GM21360 (cell line): ENCODE measurements at regions not wholly inside any gene's neighbourhood (a gene's known extent, or its start where the extent isn't known, plus 50 kb on each side); places are given as distances from the start of the nearest gene placed in this dataset.
"Not testable (repeated sequence)": the region's sequence is repeated elsewhere in the genome, so short reads cannot be mapped to it uniquely, and the experiment has no call there.

Source experiments
- ATAC-seq: cut with Tn5 transposase; IDR thresholded peaks from one replicate; pipeline ENCODE4 v1.9.1; 2021; ENCODE audit warnings: mild to moderate bottlenecking, moderate library complexity; ENCODE audit not compliant: unreplicated experiment

DNA sequence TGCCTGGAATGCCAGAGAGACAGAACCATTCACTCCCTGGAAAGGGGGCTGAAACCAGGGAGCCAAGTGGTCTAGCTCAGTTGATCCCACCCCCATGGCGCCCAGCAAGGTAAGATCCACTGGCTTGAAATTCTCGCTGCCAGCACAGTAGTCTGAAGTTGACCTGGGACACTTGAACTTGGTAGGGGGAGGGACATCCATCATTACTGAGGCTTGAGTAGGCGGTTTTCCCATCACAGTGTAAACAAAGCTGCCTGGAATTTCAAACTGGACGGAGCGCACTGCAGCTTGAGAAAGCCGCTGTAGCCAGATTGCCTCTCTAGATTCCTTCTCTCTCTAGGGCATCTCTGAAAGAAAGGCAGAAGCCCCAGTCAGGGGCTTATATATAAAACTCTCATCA is 310.7 kb upstream of the DPPA4 start:
- ATAC-seq, result no peak

DNA sequence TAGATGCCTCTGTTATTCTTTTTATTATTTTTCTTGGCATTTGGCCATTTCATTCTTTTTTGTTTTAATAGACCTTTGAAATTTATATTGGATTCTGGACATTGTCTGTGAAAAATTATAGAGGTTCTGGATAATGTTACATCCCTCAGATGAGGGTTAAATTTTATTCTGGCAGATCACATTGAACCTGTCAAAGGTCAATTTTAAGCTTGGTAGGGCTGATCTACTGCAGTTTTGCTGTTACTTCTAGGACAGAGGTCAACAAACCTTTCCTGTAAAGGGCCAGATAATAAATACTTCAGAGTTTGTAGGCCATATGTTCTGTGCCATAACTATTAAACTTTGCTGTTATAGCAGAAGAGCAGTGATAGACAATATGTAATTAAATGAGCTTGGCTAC is 318.9 kb upstream of the DPPA4 start:
- ATAC-seq, result no peak

DNA sequence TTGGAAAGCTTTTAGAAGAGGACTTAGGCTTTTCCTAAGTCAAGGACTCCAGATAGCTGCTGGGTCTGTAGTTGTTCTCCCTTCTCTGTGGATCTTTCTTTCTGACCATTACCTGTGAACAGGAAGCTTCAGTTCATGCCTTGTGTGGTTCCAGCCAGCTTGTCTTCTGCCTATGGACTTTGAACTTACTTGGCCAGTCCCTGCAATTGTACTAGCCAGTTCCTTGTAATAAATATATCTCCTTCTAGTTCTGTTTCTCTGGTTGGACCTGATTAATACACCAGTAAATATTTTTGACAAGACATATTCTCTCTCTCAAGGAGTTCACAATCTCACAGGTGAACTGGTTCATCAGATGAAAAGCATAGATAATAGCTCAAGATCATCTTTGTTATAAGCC is 341.3 kb upstream of the DPPA4 start:
- no peak for ATAC-seq

DNA sequence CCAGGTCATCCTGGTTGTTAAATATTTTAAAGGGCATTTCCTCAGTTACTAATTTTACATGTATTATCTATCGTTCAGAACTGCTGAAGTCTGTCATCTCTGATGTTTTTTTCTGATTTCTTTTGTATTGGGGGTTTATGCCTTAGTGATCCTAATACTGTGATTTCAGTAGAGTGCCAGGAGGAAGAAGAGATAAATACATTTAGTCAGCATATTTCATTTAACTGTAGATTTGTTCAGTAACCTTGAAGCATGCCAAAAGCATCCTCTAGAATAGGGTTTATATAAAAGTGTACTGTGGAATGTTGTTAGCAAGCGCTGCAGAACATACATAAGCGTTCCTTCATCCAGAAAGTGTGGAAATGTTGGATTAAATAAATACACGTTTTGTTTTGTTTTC is 342.3 kb upstream of the DPPA4 start:
- no peak for ATAC-seq

DNA sequence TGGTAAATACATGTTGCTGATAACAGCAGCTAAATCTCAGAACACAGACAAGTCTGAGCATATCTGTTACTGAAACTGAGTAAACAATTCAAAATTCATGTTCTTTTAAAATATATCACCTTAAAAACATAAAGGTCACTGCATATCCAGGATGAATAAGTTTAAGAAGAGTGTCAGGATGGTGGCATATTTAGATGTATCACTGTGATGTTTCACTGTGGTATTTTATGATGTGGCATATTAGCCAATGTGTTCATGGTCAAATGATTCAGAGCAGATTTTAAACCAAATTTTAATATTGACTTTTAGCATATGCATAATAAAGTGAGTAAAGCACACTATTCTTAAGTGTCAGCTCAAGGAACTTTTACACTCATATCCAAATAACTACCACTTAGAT is 346.4 kb upstream of the DPPA4 start:
- no peak for ATAC-seq

DNA sequence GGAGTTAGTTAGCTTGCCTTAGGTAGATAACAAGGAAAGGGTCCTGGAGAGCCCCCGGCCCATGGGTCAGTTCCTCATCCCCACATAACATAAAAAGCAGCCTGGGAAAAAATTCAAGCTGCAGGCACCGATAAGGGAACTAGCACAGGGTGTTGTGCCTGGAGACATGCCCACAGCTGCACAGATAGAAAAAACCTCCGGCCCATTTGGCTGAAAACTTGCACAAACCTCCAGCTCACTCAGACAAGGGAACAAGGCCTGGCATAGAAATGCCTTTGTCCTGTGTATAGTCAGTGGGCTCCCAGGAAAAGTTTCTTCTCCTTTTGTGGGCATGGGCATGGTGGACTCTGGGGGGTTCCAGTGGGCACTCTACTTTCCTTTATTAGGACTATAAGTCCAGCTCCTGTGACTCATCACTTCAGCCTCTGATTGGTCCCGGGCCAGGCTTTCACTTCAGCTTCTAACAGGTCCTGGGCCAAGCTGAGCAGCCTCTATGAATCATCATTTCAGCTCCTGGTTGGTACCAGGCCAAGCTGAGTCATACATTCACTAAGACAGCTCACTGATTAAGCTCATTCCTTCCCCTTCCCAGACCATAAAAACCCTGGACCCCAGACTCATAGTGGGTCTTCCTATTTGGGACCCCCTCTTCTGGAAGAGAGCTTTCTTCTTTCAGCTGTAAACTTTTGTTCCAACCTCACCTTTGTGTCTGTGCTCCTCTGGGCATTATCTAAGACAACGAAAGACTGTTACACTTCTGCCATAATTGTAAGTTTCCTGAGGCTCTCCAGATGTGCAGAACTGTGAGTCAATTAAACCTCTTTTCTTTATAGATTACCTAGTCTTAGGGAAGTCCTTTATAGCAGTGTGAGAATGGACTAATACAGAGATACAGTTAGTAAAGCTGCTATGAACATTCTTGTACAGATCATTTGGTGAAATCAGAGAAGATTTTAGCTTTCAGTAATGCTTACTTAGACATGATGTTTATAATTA is 348.0 kb upstream of the DPPA4 start:
- no peak for ATAC-seq

DNA sequence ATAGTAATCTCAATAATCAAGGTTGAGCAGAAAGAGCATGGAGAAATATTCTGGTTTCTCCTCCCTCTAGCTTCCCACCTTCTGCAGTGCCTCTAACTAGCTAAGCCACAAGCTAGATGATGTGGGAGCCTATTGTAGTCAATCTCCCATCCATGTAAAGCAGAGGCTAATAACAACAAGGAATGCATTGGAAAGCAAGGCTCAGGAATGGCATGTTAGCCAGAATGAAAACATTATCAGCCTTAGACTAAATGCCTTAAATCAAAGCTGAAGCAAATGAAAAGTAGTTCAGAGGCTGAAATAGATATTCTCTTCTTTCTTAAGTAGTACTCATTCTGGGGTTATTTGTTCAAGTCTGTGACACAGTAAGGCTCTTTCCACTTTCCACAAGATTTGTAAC is 350.3 kb upstream of the DPPA4 start:
- ATAC-seq, result no peak

DNA sequence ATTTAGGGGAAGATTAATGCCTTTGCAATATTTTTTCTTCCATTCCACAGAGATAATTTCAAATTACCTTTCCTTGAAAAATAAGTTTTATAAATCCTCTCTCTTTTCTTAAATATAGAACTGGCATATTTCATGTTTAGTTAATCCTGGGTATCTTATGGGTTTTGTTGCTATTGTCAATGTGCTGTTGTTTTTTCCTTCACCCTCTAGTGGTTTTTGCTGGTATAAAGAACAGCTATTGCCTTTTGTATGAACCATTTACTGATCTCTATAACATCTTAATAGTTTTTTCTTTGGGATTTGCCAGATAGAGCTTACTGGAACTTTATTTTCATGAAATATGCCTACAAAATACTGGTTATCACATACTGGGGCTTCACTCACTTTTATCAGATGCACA is 359.6 kb upstream of the DPPA4 start:
- ATAC-seq, result no peak

DNA sequence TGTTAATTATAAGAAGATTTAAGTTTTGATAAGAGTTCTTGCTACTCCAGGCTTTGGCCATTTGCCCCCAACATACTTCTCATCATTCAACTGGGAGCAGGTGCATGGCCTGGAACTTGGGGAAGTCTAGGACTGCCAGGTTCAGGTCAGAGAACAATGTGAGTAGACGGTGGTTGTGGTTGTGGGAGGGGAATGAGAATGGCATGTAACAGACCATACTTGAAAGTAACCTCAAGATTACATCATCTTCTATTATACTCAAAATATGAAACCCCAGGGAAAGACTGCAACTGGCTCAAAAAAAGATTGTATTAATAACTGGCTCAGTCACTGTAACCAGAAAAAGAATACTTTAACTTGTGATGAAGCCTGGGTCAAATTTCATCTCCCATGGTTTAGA is 364.9 kb upstream of the DPPA4 start:
- ATAC-seq, result peak; percentile 87

DNA sequence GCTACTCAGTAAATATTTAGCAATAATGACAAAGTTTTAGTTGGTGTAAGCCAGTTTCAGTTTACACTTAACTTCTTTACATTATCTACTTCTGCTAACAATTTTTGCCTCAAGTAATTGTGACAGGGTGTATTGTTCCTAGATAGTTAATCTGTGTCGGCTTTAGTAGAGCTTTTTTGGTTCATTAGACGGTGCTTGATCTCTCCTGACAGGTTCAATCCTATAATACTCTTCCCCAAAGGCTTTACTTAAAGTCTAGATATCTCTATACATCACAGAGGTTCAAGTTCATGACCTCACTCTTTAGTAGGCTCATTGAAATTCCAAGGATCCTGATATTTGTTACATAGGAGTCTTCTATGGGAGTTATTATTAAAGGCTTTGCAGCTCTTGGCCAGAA is 365.6 kb upstream of the DPPA4 start:
- ATAC-seq, result no peak

DNA sequence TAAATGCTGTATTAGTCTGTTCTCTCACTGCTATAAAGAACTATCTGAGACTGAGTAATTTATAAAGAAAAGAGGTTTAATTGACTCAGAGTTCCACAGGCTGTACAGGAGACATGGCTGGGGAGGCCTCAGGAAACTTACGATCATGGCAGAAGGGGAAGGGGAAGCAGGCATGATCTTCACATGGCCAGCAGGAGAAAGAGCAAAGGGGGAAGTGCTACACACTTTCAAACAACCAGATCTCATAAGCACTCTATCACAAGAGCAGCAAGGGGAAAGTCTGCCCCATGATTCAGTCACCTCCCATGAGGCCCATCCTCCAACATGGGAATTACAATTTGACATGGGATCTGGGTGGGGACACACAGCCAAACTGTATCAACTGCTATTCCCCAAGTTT is 367.8 kb upstream of the DPPA4 start:
- ATAC-seq, result not testable (repeated sequence)

DNA sequence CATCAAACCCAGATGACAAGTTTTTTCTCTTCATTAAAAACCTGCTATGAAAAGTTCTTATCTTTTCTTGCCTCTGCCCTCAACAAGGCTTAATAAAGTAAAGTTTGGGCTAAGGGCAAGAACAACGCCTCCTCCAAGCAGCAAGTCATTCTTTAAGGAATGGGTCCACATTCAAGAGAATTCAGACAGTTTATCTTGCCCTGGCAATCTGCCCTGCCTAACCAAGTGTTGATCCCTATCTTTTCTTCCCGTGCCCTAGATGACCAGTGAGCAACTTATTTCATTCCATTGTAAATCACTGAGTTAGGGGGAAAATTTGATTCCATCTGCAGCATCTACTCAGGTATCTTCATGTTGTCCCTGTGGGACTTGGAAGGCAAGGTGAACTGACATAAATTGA is 370.3 kb upstream of the DPPA4 start:
- ATAC-seq, result no peak

DNA sequence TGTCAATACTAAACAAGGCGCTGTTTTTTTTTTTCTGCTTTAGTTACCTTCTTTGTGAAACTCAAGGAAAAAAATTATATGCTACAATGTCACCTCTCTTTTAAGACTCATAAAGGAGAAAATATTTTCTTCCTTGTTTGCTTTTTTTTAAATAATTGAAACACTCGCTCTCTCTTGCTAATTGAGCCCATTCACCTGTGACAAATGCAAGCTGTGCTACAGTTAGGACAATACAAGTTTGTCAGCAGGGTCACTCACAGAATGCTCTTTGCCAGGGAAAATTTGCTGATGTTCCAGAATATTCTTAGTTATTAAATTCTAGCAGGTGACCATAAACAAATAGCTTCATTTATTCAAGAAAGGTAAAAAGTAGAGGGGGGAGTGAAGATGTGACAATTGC is 375.9 kb upstream of the DPPA4 start:
- no peak for ATAC-seq

DNA sequence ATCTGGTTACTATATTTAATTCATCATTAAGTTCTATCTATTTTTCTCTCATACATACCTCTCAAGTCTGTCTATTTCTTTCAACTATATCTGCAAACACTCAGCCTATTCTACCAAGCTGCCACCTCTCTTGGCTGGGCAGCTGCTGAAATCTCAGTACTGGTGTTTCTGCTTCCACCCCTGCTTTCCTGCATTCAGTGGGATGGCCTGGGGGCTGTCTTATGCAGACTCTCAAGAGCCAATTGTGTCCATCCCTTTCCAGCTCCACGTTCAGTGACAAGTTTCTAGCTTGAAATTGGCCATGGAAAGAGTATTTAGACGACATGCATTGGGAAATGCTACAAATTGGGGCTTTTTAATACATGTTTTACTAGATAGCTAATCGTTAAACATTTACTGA is 378.4 kb upstream of the DPPA4 start:
- no peak for ATAC-seq

DNA sequence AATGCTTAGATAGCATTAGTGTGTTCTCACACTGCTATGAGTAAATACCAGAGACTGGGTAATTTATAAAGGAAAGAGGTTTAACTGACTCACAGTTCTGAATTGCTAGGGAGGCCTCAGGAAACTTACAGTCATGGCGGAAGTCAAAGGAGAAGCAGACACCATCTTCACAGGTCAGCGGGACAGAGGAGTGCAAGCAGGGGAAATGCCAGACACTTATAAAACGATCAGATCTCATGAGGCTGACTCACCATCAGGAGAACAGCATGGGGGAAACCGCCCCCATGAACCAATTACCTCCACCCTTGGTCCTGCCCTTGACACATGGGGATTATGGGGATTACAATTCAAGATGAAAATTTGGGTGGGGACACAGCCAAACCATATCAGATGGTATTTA is 381.5 kb upstream of the DPPA4 start:
- no peak for ATAC-seq

DNA sequence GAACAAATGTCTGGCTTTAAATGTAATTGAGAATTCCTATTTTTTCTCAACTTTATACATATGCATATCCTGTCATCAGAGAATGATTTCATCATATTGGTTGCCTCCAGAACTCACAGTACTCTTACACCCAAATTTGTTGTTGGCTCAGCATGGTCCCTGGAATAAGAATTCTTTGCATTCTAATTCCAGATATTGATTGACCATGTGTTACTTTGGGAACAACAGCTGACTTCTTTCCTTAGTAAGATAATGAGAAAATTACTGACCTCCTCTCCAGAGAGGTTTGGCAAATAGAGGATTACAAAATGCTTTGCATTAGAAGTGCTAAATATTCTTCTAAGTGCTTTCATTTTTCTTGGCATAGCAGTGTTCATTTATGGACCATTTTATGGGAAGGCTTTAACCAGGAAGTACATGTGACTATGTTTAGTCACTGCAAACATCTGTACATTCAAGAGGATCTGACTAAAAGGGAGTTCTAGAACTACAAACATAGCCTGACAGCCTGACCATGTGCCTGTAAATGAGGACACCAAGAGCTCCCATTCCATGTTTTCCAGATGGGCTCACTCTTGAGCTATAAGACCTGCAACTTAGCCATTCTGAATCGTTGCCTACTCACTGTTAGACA is 391.6 kb upstream of the DPPA4 start:
- ATAC-seq, result no peak

DNA sequence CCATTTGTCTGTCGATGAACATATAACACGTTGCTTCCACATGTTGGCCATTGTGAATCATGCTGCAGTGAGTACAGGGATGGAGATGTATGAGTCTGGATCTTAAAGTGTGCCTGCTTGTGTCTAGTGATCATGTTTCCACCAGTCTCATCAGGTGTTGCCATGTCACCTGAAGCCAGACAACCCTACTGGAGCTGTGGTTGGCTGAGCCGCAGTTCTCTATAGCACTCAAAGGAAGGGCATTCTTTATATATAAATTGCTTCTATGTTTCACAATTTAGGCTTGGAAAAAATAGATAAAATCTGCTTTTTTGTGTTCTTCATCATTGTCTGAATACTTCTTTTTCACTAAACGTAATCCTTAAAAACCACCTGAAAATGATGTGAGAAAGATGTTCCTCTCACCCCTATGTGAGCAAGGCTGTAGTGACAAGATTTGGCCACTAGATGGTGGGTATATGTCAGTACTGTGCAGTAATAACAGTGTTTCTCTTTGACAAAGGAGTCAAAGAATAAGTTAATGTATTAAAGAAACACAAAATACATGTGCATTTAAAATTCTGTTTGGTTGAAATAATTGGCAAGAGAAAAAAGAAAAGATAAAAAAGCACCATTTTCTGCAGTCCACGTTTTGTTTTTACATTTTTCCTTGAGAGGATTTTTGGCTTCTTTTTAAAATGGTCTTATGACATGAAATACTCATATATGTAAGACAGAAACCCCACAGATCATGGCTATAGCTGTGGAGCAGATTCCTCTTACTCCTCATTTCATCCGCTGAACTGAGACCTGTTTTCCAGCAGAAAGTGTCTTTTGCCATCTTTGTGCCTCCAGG is 394.5 kb upstream of the DPPA4 start:
- no peak for ATAC-seq

DNA sequence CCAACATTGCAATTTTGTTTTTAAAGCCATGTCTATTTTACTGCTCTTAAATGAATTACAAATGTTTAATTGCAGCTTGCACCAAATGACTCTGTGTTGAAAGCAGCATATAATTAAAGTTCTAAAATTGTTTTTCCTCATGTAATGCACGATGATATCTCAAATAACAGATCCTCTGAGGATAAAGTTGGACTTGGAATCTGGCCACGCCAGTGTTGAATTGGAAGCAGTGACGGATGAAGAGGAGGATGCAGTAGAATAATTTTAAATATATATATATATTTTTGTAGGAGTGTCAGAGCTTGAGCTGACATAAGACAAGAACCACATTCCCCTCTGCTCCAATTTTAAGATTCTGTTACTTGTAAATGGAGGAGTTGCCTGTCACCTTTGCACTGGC is 406.6 kb upstream of the DPPA4 start:
- no peak for ATAC-seq

DNA sequence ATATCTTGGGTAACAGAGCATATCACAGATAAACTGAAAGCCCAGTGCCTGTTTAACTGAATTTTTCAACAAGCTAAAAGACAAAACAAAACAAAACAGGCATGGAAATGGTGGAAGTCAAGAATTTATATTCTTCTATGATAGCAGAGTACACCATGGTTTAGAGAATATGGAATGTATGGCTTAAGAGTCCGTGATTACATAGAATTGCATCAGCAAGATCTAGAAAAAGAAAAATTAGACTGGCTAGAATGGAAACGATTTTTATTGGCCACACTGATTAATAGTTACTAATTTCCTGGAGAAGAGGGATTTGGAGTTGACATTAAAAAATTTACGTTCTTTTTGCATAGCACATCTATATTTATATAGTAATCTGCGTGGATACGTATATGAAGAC is 435.2 kb upstream of the DPPA4 start:
- no peak for ATAC-seq

DNA sequence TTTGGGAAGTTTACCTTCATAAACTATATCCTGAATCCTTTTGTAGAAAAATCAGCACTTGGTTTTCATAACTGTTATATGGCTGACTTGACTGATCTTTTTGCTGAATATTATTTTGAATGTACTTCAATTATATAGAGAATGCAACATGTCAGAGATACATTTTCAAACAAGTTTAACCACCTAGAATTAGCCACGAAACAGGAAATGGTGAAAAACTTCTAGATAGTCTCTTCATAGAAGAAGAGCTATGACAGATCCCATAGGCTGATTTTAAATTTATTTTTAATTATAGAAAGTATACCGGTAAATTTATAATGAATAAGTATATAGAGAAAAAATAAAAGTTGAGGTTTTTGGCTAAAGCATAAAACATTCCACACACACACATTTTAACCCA is 436.8 kb upstream of the DPPA4 start:
- ATAC-seq, result no peak

DNA sequence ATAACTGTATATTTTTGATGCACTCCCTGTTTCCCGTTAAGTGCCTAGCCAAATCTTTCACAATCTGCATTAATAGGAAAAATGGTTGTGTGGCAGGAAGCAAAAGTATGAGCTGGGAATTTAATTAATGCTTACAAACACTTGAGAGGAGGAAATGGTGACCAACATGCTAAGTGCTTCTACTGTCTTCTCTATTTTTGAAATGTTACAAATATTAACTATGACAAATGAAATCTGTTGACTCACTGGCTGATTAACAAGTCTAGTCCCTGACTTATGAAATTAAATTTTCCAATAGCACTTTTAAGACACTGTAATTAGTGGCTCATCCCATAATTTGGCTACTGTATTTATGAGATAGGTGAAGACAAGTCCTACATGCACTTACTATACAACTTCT is 446.9 kb upstream of the DPPA4 start:
- no peak for ATAC-seq
